IMR-90 (cell line): ENCODE measurements at regions not wholly inside any gene's neighbourhood (a gene's known extent, or its start where the extent isn't known, plus 50 kb on each side); places are given as distances from the start of the nearest gene placed in this dataset.

Experiments
- ATAC-seq: fragments of 200-7000 bp; cut with Tn5 transposase; 2 replicates; pipeline ENCODE4 v1.9.1; 2020; ENCODE audit warnings: low read depth, mild to moderate bottlenecking, moderate library complexity
- BruUV-seq: library from RNA; stranded (reverse); fragments of 400-500 nt; replicated peaks from 2 replicates; lab custom pipeline; 2021; lab: Mats Ljungman, UMichigan
- CTCF ChIA-PET: fragments of 300-600 bp; formaldehyde crosslinking; extraction: SDS; loops from one replicate; lab custom pipeline; 2021; ENCODE audit warnings: antibody characterized with exemption; lab: Yijun Ruan, JAX
- POLR2A ChIA-PET: fragments of 300-600 bp; sonication (Branson Sonifier 250); formaldehyde crosslinking; loops from one replicate; lab custom pipeline; 2022; ENCODE audit warnings: antibody characterized with exemption; ENCODE audit not compliant: unreplicated experiment; lab: Charles Lee
- DNase-seq: peaks from one replicate; pipeline ENCODE4 v3.0.0; 2013
- H2AFZ ChIP-seq: replicated peaks from 2 replicates; pipeline ENCODE3; 2013; ENCODE audit warnings: low read length, mild to moderate bottlenecking; ENCODE audit not compliant: poor library complexity
- H2AK5ac ChIP-seq: 2 replicates; pipeline ENCODE4 v1.6.1; 2013; ENCODE audit warnings: low read depth, low read length, inconsistent platforms
- H2AK9ac ChIP-seq: replicated peaks from 2 replicates; pipeline ENCODE3; 2013; ENCODE audit warnings: mild to moderate bottlenecking, low read depth, low read length, moderate library complexity; ENCODE audit not compliant: poor library complexity
- H2BK120ac ChIP-seq: 2 replicates; pipeline ENCODE4 v1.6.1; 2013; ENCODE audit warnings: low read depth, low read length, inconsistent platforms
- H2BK15ac ChIP-seq: 3 replicates; pipeline ENCODE4 v1.6.1; 2013; ENCODE audit warnings: low read depth, low read length, inconsistent platforms
- H2BK20ac ChIP-seq: 2 replicates; pipeline ENCODE4 v1.6.1; 2013; ENCODE audit warnings: low read depth, mild to moderate bottlenecking, inconsistent platforms, low read length, moderate library complexity
- H2BK5ac ChIP-seq: 2 replicates; pipeline ENCODE4 v1.6.1; 2013; ENCODE audit warnings: mild to moderate bottlenecking, low read depth, low read length, inconsistent platforms; ENCODE audit not compliant: poor library complexity, severe bottlenecking
- H3K14ac ChIP-seq: replicated peaks from 2 replicates; pipeline ENCODE4 v1.6.1; 2013; ENCODE audit warnings: low read depth, low read length, inconsistent platforms
- H3K18ac ChIP-seq: 2 replicates; pipeline ENCODE4 v1.6.1; 2013; ENCODE audit warnings: low read depth, low read length, control low read depth
- H3K23ac ChIP-seq: 2 replicates; pipeline ENCODE4 v1.6.1; 2013; ENCODE audit warnings: low read depth, low read length, inconsistent platforms
- H3K27ac ChIP-seq: 2 replicates; pipeline ENCODE4 v1.5.1; 2013; ENCODE audit warnings: mild to moderate bottlenecking, control low read depth, low read length; ENCODE audit not compliant: insufficient read depth
- H3K27me3 ChIP-seq: 2 replicates; pipeline ENCODE4 v1.6.1; 2013; ENCODE audit warnings: low read length; ENCODE audit not compliant: control insufficient read depth, insufficient read depth
- H3K36me3 ChIP-seq: 2 replicates; pipeline ENCODE4 v1.6.1; 2013; ENCODE audit warnings: low read length, mixed read lengths; ENCODE audit not compliant: control insufficient read depth, insufficient read depth
- H3K4ac ChIP-seq: 2 replicates; pipeline ENCODE4 v1.6.1; 2013; ENCODE audit warnings: low read depth, low read length, inconsistent platforms
- H3K4me1 ChIP-seq: 2 replicates; pipeline ENCODE4 v1.6.1; 2013; ENCODE audit warnings: low read length, mixed read lengths; ENCODE audit not compliant: control insufficient read depth, insufficient read depth
- H3K4me2 ChIP-seq: 2 replicates; pipeline ENCODE4 v1.6.1; 2013; ENCODE audit warnings: low read depth, mild to moderate bottlenecking, control low read depth, low read length, moderate library complexity
- H3K4me3 ChIP-seq: 2 replicates; pipeline ENCODE4 v1.5.1; 2013; ENCODE audit warnings: low read depth, mild to moderate bottlenecking, control low read depth, low read length, moderate library complexity; ENCODE audit not compliant: insufficient read depth
- H3K56ac ChIP-seq: 2 replicates; pipeline ENCODE4 v1.6.1; 2013; ENCODE audit warnings: low read length, inconsistent platforms; ENCODE audit not compliant: insufficient read depth; ENCODE audit errors: extremely low read depth
- H3K79me1 ChIP-seq, 2 experiments: 2 replicates each; pipeline ENCODE4 v1.6.1; 2013; ENCODE audit warnings: low read length in 2 of 2, inconsistent platforms in 1 of 2, low read depth in 1 of 2
- H3K9ac ChIP-seq: 2 replicates; pipeline ENCODE4 v1.6.1; 2013; ENCODE audit warnings: low read depth, low read length, control low read depth
- H3K9me1 ChIP-seq: 2 replicates; pipeline ENCODE4 v1.6.1; 2013; ENCODE audit warnings: low read length, inconsistent platforms; ENCODE audit not compliant: insufficient read depth
- H3K9me3 ChIP-seq: 2 replicates; pipeline ENCODE4 v1.6.1; 2013; ENCODE audit warnings: low read length; ENCODE audit not compliant: control insufficient read depth, insufficient read depth
- H4K20me1 ChIP-seq: 2 replicates; pipeline ENCODE4 v1.6.1; 2013; ENCODE audit warnings: low read length, inconsistent platforms; ENCODE audit not compliant: insufficient read depth
- H4K5ac ChIP-seq: 2 replicates; pipeline ENCODE4 v1.6.1; 2013; ENCODE audit warnings: mild to moderate bottlenecking, low read depth, low read length, control low read depth
- H4K8ac ChIP-seq, 2 experiments: 2 replicates each; pipeline ENCODE4 v1.6.1; 2013; ENCODE audit warnings: low read depth in 2 of 2, low read length in 2 of 2, control low read depth in 1 of 2, inconsistent platforms in 1 of 2
- H4K91ac ChIP-seq: 2 replicates; pipeline ENCODE4 v1.6.1; 2013; ENCODE audit warnings: low read depth, low read length, inconsistent platforms; ENCODE audit not compliant: insufficient read depth
- CEBPB ChIP-seq: IDR thresholded peaks from 2 replicates; pipeline ENCODE4 v1.6.1; 2012; ENCODE audit warnings: low read depth, low read length, improper control_type of control experiment
- CTCF ChIP-seq: conservative IDR thresholded peaks from 2 replicates; pipeline ENCODE4 v1.5.1; 2012; ENCODE audit warnings: mild to moderate bottlenecking, low read depth, low read length, improper control_type of control experiment
- FOS ChIP-seq: fragments of 150-350 bp; IDR thresholded peaks from 2 replicates; pipeline ENCODE4 v1.6.1; 2016; ENCODE audit warnings: low read depth, low read length
- MAFK ChIP-seq: IDR thresholded peaks from 2 replicates; pipeline ENCODE4 v1.6.1; 2012; ENCODE audit warnings: low read depth, low read length, improper control_type of control experiment
- MXI1 ChIP-seq: IDR thresholded peaks from 2 replicates; pipeline ENCODE4 v1.6.1; 2012; ENCODE audit warnings: low read depth, mild to moderate bottlenecking, low read length, moderate library complexity, borderline replicate concordance
- NFE2L2 ChIP-seq: fragments of 150-350 bp; IDR thresholded peaks from 2 replicates; pipeline ENCODE4 v1.6.1; 2016; ENCODE audit warnings: low read depth, mild to moderate bottlenecking, low read length
- RCOR1 ChIP-seq: IDR thresholded peaks from 2 replicates; pipeline ENCODE4 v1.6.1; 2012; ENCODE audit warnings: mild to moderate bottlenecking, low read length, improper control_type of control experiment; ENCODE audit not compliant: insufficient replicate concordance
- WGBS, 2 experiments: methylation state at CpG; one replicate each; pipeline versions ENCODE4 v1.1.5 to v1.1.7; 2013; ENCODE audit warnings: missing lambda C conversion rate in 2 of 2; ENCODE audit not compliant: insufficient read length in 1 of 2; ENCODE audit errors: extremely low coverage in 2 of 2; 5-methylcytosine and 5-hydroxymethylcytosine counted together
- dilution Hi-C: fragments of 300-500 bp; cut with HindIII; formaldehyde crosslinking; loops from one replicate; pipeline ENCODE4 v1.14.3; 2018; ENCODE audit warnings: low sequenced_read_pairs; ENCODE audit not compliant: unreplicated experiment
- in situ Hi-C: fragments of 300-500 bp; cut with MboI; formaldehyde crosslinking; loops from 3 replicates; pipeline ENCODE4 v1.14.3; 2019; ENCODE audit warnings: low sequenced_read_pairs, inconsistent platforms, mixed read lengths
- intact Hi-C: fragments of 100-400 bp; cut with micrococcal nuclease; formaldehyde crosslinking; loops from 2 replicates; pipeline ENCODE4 v1.10.0; 2022

- H4K8ac ChIP-seq, result no peak overlapping the region
- dilution Hi-C loops (no loop called here), in situ Hi-C loops (no loop called here), intact Hi-C loops (no loop called here)
- H3K14ac ChIP-seq, result no peak overlapping the region
- no peak overlapping the region for H3K4ac ChIP-seq
- no peak overlapping the region for H3K27ac ChIP-seq
- H2BK5ac ChIP-seq, result no peak overlapping the region
- H4K91ac ChIP-seq, result no peak overlapping the region
- no peaks in the 10 kb centered on the region for H3K36me3 ChIP-seq
- H2AFZ ChIP-seq, result no peak overlapping the region
- no peak overlapping the region for H2AK5ac ChIP-seq
- H3K4me1 ChIP-seq, result no peaks in the 10 kb centered on the region
- H4K20me1 ChIP-seq, result no peaks in the 10 kb centered on the region
- no peak for TF ChIP-seq FOS
- TF ChIP-seq RCOR1, result no peak
- TF ChIP-seq CTCF, result no peak
- TF ChIP-seq MXI1, result no peak
- TF ChIP-seq NFE2L2, result no peak
- TF ChIP-seq MAFK, result no peak
- no peak for TF ChIP-seq CEBPB
- ChIA-PET POLR2A (no interaction called here), CTCF (no interaction called here)
- H3K27me3 ChIP-seq, result no peaks in the 10 kb centered on the region
- H3K9me3 ChIP-seq, result peaks cover 3% of the 10 kb centered on the region; the same call in 1 of the 2 replicates
- no peak overlapping the region for H2AK9ac ChIP-seq
- no peak overlapping the region for H2BK15ac ChIP-seq
- H3K79me1 ChIP-seq, result no peaks in the 10 kb centered on the region
- BruUV-seq, result no TSS peak
- no peak overlapping the region for H3K9ac ChIP-seq
- H3K23ac ChIP-seq, result no peak overlapping the region
- H3K4me2 ChIP-seq, result no peak overlapping the region
- no peak overlapping the region for H3K18ac ChIP-seq
- no CpG with 5 or more reads among the region's 2 CpGs for WGBS, 2 experiments
- no peak overlapping the region for H4K5ac ChIP-seq
- no peak overlapping the region for H3K56ac ChIP-seq
- H3K4me3 ChIP-seq, result no peak overlapping the region
- no peak overlapping the region for H2BK120ac ChIP-seq
- ATAC-seq (no peak), DNase-seq (no peak)
- no peaks in the 10 kb centered on the region for H3K9me1 ChIP-seq
- H2BK20ac ChIP-seq, result no peak overlapping the region
These were observed 1196.7 kb downstream of the RAPGEF2 start for GRCh38 chr4:160299608-160300007.
